HCT116 (cell line): ENCODE measurements at regions not wholly inside any gene's neighbourhood (a gene's known extent, or its start where the extent isn't known, plus 50 kb on each side); places are given as distances from the start of the nearest gene placed in this dataset.

ENCODE experiments used
- ATAC-seq: fragments of 200-7000 bp; cut with Tn5 transposase; 2 replicates; pipeline ENCODE4 v1.9.1; 2020; ENCODE audit warnings: mild to moderate bottlenecking, moderate library complexity
- BruUV-seq: library from RNA; stranded (reverse); fragments of 400-500 nt; replicated peaks from 2 replicates; lab custom pipeline; 2021; lab: Mats Ljungman, UMichigan
- CTCF ChIA-PET: fragments of 300-600 bp; sonication (Branson Sonifier 250); formaldehyde crosslinking; loops from one replicate; lab custom pipeline; 2021; ENCODE audit warnings: antibody characterized with exemption; lab: Charles Lee
- POLR2A ChIA-PET: fragments of 300-600, 350-600 bp; sonication (Branson Sonifier 250); formaldehyde crosslinking; loops from one replicate; lab custom pipeline; 2021; ENCODE audit warnings: antibody characterized with exemption; lab: Charles Lee
- RAD21 ChIA-PET, 2 experiments: fragments of 300-600 bp; sonication (Branson Sonifier 250); formaldehyde crosslinking; loops; one replicate each; lab custom pipeline; 2023; ENCODE audit warnings: low total read pairs in 2 of 2; ENCODE audit not compliant: uncharacterized antibody in 2 of 2, unreplicated experiment in 2 of 2, low non-redundant PET in 1 of 2; lab: Charles Lee
- DNase-seq: peaks from one replicate; pipeline ENCODE4 v3.0.0-alpha.2; 2010; ENCODE audit warnings: low read depth, low spot score
- H2AFZ ChIP-seq: fragments of 200-600 bp; shearing (Covaris generic), sonication (generic); 2 replicates; pipeline ENCODE4 v1.6.1; 2017; ENCODE audit warnings: low read depth, mixed run types, mixed read lengths, antibody characterized with exemption, low read length; ENCODE audit not compliant: poor library complexity, severe bottlenecking
- H3K27ac ChIP-seq: 2 replicates; pipeline ENCODE4 v1.5.1; 2012; ENCODE audit warnings: low read depth, low read length
- H3K27me3 ChIP-seq: fragments of 200-600 bp; sonication (generic); 2 replicates; pipeline ENCODE4 v1.6.1; 2016; ENCODE audit warnings: mixed run types, low read length, mixed read lengths; ENCODE audit not compliant: insufficient read depth
- H3K36me3 ChIP-seq, 2 experiments: fragments of 200-500 bp in 1 of 2; fragments of 200-600 bp in 1 of 2; sonication (Bioruptor generic) in 1 of 2; sonication (generic) in 1 of 2; 2 replicates each; pipeline versions ENCODE4 v1.5.1 to v1.6.1; 2014 to 2016; ENCODE audit warnings: low read length in 2 of 2, inconsistent platforms in 1 of 2, mixed read lengths in 1 of 2, mixed run types in 1 of 2; ENCODE audit not compliant: insufficient read depth in 2 of 2, control insufficient read depth in 1 of 2
- H3K4me1 ChIP-seq, 2 experiments: fragments of 200-600 bp in 1 of 2; sonication (generic) in 1 of 2; 2 replicates each; pipeline versions ENCODE4 v1.5.1 to v1.6.1; 2012 to 2017; ENCODE audit warnings: low read length in 2 of 2, inconsistent platforms in 1 of 2, mild to moderate bottlenecking in 1 of 2, mixed read lengths in 1 of 2, mixed run types in 1 of 2, moderate library complexity in 1 of 2; ENCODE audit not compliant: insufficient read depth in 2 of 2, control insufficient read depth in 1 of 2
- H3K4me2 ChIP-seq: fragments of 200-600 bp; sonication (generic); 2 replicates; pipeline ENCODE4 v1.6.1; 2017; ENCODE audit warnings: mixed run types, low read length, mixed read lengths
- H3K4me3 ChIP-seq, 2 experiments: fragments of 200-600 bp in 1 of 2; sonication (generic) in 1 of 2; replicated peaks in 1 of 2; 2 replicates each; pipeline ENCODE4 v1.5.1; 2011 to 2016; ENCODE audit warnings: low read length in 2 of 2, control low read depth in 1 of 2, low read depth in 1 of 2, mild to moderate bottlenecking in 1 of 2, mixed read lengths in 1 of 2, mixed run types in 1 of 2
- H3K79me2 ChIP-seq: fragments of 200-600 bp; sonication (generic); 2 replicates; pipeline ENCODE4 v1.6.1; 2017; ENCODE audit warnings: mild to moderate bottlenecking, mixed run types, low read length, moderate library complexity, mixed read lengths; ENCODE audit not compliant: insufficient read depth
- H3K9ac ChIP-seq: fragments of 200-600 bp; sonication (generic); 2 replicates; pipeline ENCODE4 v1.6.1; 2016; ENCODE audit warnings: low read length, mixed read lengths
- H3K9me2 ChIP-seq: fragments of 200-600 bp; sonication (generic), shearing (Covaris generic); 2 replicates; pipeline ENCODE4 v1.6.1; 2017; ENCODE audit warnings: mixed run types, mild to moderate bottlenecking, moderate library complexity; ENCODE audit not compliant: insufficient read depth
- H3K9me3 ChIP-seq, 2 experiments: fragments of 200-500 bp in 1 of 2; fragments of 200-600 bp in 1 of 2; sonication (Bioruptor generic) in 1 of 2; sonication (generic) in 1 of 2; 2 replicates each; pipeline ENCODE4 v1.6.1; 2014 to 2017; ENCODE audit warnings: low read length in 2 of 2, mixed read lengths in 2 of 2, inconsistent platforms in 1 of 2, low read depth in 1 of 2, mild to moderate bottlenecking in 1 of 2, mixed run types in 1 of 2, moderate library complexity in 1 of 2; ENCODE audit not compliant: control insufficient read depth in 1 of 2, insufficient read depth in 1 of 2
- H4K20me1 ChIP-seq: fragments of 200-600 bp; sonication (generic), shearing (Covaris generic); 2 replicates; pipeline ENCODE4 v1.6.1; 2017; ENCODE audit warnings: mixed run types, mild to moderate bottlenecking, moderate library complexity; ENCODE audit not compliant: insufficient read depth
- EZH2phosphoT487 ChIP-seq: fragments of 200-600 bp; IDR thresholded peaks from 2 replicates; pipeline ENCODE4 v1.6.1; 2018; ENCODE audit warnings: antibody characterized with exemption, borderline replicate concordance
- FOSL1 ChIP-seq: IDR thresholded peaks from 2 replicates; pipeline ENCODE4 v1.6.1; 2012; ENCODE audit warnings: low read depth
- POLR2AphosphoS5 ChIP-seq: IDR thresholded peaks from 2 replicates; pipeline ENCODE4 v1.6.1; 2011; ENCODE audit warnings: mild to moderate bottlenecking, low read depth, low read length, moderate library complexity
- intact Hi-C: fragments of 100-400 bp; cut with micrococcal nuclease; formaldehyde crosslinking; loops from 2 replicates; pipeline ENCODE4 v1.10.0; 2022
- TF ChIP-seq, protein P1 (sequence below): IDR thresholded peaks from 2 replicates; pipeline ENCODE4 v1.6.1; 2012; ENCODE audit warnings: low read depth

DNA sequence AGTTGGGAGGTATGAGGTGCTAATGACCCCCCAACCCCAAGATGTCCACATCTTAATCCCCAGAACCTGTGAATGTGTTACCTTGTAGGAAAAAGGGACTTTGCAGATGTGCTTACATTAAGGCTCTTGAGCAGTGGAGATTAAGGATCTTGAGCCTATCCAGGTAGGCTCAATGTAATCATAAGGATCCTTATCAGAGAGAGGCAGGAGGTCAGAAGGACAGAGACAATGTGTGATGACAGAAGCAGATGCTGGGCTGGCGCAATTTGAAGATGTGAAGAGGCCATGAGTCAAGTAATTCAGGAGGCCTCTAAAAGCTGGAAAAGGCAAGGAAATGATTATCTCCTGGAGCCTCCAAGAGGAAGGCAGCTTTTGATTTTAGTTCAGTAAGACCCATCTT is 90.4 kb upstream of the MAX start:
- Histone ChIP-seq H3K4me3 (no peak overlapping the region), H3K27me3 (no peaks in the 10 kb centered on the region), H3K79me2 (no peaks in the 10 kb centered on the region), H3K4me1 (no peaks in the 10 kb centered on the region), H3K9me3 (no peaks in the 10 kb centered on the region), H3K9me2 (no peaks in the 10 kb centered on the region), H3K36me3 (no peaks in the 10 kb centered on the region), H3K9ac (no peak overlapping the region), H2AFZ (no peak overlapping the region), H3K4me2 (no peak overlapping the region), H4K20me1 (no peaks in the 10 kb centered on the region), H3K27ac (no peak overlapping the region)
- intact Hi-C loops = no loop called here
- TF ChIP-seq, protein P1, sequence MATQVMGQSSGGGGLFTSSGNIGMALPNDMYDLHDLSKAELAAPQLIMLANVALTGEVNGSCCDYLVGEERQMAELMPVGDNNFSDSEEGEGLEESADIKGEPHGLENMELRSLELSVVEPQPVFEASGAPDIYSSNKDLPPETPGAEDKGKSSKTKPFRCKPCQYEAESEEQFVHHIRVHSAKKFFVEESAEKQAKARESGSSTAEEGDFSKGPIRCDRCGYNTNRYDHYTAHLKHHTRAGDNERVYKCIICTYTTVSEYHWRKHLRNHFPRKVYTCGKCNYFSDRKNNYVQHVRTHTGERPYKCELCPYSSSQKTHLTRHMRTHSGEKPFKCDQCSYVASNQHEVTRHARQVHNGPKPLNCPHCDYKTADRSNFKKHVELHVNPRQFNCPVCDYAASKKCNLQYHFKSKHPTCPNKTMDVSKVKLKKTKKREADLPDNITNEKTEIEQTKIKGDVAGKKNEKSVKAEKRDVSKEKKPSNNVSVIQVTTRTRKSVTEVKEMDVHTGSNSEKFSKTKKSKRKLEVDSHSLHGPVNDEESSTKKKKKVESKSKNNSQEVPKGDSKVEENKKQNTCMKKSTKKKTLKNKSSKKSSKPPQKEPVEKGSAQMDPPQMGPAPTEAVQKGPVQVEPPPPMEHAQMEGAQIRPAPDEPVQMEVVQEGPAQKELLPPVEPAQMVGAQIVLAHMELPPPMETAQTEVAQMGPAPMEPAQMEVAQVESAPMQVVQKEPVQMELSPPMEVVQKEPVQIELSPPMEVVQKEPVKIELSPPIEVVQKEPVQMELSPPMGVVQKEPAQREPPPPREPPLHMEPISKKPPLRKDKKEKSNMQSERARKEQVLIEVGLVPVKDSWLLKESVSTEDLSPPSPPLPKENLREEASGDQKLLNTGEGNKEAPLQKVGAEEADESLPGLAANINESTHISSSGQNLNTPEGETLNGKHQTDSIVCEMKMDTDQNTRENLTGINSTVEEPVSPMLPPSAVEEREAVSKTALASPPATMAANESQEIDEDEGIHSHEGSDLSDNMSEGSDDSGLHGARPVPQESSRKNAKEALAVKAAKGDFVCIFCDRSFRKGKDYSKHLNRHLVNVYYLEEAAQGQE = no peak
- BruUV-seq = no TSS peak
- ATAC-seq (no peak), DNase-seq (no peak)
- CTCF ChIA-PET = interaction anchor here (0.6 kb wide), 1 partner anchor 312 kb away, joined by 4 read pairs; no protein-coding TSS in a partner anchor
- RAD21 ChIA-PET = no interaction called here
- POLR2A ChIA-PET = no interaction called here

DNA sequence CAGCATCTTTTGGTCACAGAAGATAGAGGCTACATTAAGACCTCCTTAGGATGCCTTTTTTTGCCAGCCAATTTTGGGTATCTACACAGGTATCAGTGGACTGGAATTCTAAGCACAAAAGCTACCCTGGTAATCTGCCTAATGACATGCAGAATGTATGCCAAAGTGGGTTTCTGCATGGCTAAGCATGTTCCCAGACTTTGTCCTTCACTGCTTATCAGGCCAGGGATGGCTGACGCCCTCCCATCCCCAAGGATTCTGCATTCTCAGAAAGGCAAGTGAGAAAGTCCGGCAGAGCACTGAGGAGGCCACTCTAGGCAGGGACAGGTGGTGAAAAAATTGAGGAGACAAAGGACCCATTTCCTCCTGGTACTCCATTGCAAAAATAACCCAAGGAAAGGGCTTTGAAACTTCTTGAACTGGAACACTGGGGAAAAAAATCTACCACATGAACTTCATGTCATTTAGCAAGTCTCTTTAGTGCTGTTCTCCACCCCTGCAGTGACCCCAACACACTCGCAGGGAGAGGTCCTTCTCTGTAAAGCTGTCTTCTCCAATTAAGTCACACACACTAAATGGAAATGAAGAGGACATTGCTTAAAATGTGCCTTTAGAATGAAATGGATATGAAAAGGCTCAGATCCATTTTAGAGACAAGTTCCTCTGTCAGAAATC is 91.7 kb upstream of the MAX start:
- no peak for TF ChIP-seq EZH2phosphoT487
- no peak for TF ChIP-seq FOSL1
- no peak for TF ChIP-seq POLR2AphosphoS5
- TF ChIP-seq, all 23 proteins: peak for 0
- ChIA-PET RAD21 (no interaction called here), POLR2A (no interaction called here), CTCF (no interaction called here)
- no peaks in the 10 kb centered on the region for H3K9me3 ChIP-seq
- no peak overlapping the region for H2AFZ ChIP-seq
- no peaks in the 10 kb centered on the region for H3K4me1 ChIP-seq
- H3K9me2 ChIP-seq = no peaks in the 10 kb centered on the region
- no peaks in the 10 kb centered on the region for H3K27me3 ChIP-seq
- no peaks in the 10 kb centered on the region for H3K36me3 ChIP-seq
- no peak overlapping the region for H3K9ac ChIP-seq
- H3K4me2 ChIP-seq = no peak overlapping the region
- no TSS peak for BruUV-seq
- no peaks in the 10 kb centered on the region for H3K79me2 ChIP-seq
- no peak overlapping the region for H3K27ac ChIP-seq
- ATAC-seq = no peak
- no peak overlapping the region for H3K4me3 ChIP-seq
- intact Hi-C loops = no loop called here
- DNase-seq = no peak
- H4K20me1 ChIP-seq = no peaks in the 10 kb centered on the region
